GM19025 (cell line): ENCODE measurements at regions not wholly inside any gene's neighbourhood (a gene's known extent, or its start where the extent isn't known, plus 50 kb on each side); places are given as distances from the start of the nearest gene placed in this dataset.

Source experiments
- ATAC-seq: cut with Tn5 transposase; IDR thresholded peaks from one replicate; pipeline ENCODE4 v1.9.1; 2021; ENCODE audit warnings: mild to moderate bottlenecking, low read depth, moderate library complexity; ENCODE audit not compliant: unreplicated experiment

- no peak for ATAC-seq
Observed at GRCh38 chr12:92439420-92439805, 263.4 kb upstream of the PLEKHG7 start.

GRCh38 chr12:92438641-92439419 is 264.0 kb upstream of the PLEKHG7 start:
- no peak for ATAC-seq

GRCh38 chr12:92437452-92437851 is 265.3 kb upstream of the PLEKHG7 start:
- ATAC-seq, result no peak

- ATAC-seq, result no peak
Observed at GRCh38 chr12:92436856-92437255, 265.9 kb upstream of the PLEKHG7 start.

- ATAC-seq, result no peak
Observed at GRCh38 chr12:92434607-92435025, 268.2 kb upstream of the PLEKHG7 start.

GRCh38 chr12:92432724-92433441 is 269.9 kb upstream of the PLEKHG7 start:
- peak; percentile 72 for ATAC-seq

- ATAC-seq, result no peak
Observed at GRCh38 chr12:92431146-92431545, 271.6 kb upstream of the PLEKHG7 start.

- ATAC-seq, result no peak
Observed at GRCh38 chr12:92426332-92426731, 276.5 kb upstream of the PLEKHG7 start.

- ATAC-seq, result no peak
Observed at GRCh38 chr12:92425165-92425564, 277.6 kb upstream of the PLEKHG7 start.

- no peak for ATAC-seq
Observed at GRCh38 chr12:92424338-92424737, 278.5 kb upstream of the PLEKHG7 start.

- no peak for ATAC-seq
Observed at GRCh38 chr12:92421701-92422100, 276.1 kb upstream of the BTG1 start.

- ATAC-seq, result no peak
Observed at GRCh38 chr12:92421042-92421441, 275.4 kb upstream of the BTG1 start.

- ATAC-seq, result no peak
Observed at GRCh38 chr12:92419201-92419600, 273.6 kb upstream of the BTG1 start.

GRCh38 chr12:92418381-92418780 is 272.7 kb upstream of the BTG1 start:
- no peak for ATAC-seq

- no peak for ATAC-seq
Observed at GRCh38 chr12:92417373-92417772, 271.7 kb upstream of the BTG1 start.

GRCh38 chr12:92416385-92416812 is 270.8 kb upstream of the BTG1 start:
- ATAC-seq, result no peak

GRCh38 chr12:92414170-92415070 is 268.8 kb upstream of the BTG1 start:
- no peak for ATAC-seq

GRCh38 chr12:92413286-92413685 is 267.6 kb upstream of the BTG1 start:
- ATAC-seq, result no peak

- ATAC-seq, result no peak
Observed at GRCh38 chr12:92412856-92413255, 267.2 kb upstream of the BTG1 start.

- ATAC-seq, result no peak
Observed at GRCh38 chr12:92411687-92412086, 266.0 kb upstream of the BTG1 start.
